ENCODE measurements at regions not wholly inside any gene's neighbourhood (a gene's known extent, or its start where the extent isn't known, plus 50 kb on each side); places are given as distances from the start of the nearest gene placed in this dataset.

GRCh38 chr14:25945746-25946145 lies 652.1 kb downstream of the NOVA1 start:
- H3K4me1 ChIP-seq (ENCODE audit: control insufficient read depth, low read length): no peaks in the 10 kb centered on the region
- no peaks in the 10 kb centered on the region for H3F3A ChIP-seq (ENCODE audit: control insufficient read depth, insufficient read depth)
- H3K4me3 ChIP-seq (ENCODE audit: low read length): no peak overlapping the region
- TF ChIP-seq CTCF (IDR thresholded peaks at IDR 0.05; ENCODE audit: low read depth, low read length, poor library complexity, severe bottlenecking) (no peak), EZH2phosphoT487 (IDR thresholded peaks at IDR 0.05; ENCODE audit: borderline replicate concordance, low read length) (no peak)
- H3K79me2 ChIP-seq (ENCODE audit: control insufficient read depth, low read length): no peaks in the 10 kb centered on the region
- no peaks in the 10 kb centered on the region for H3K36me3 ChIP-seq (ENCODE audit: control insufficient read depth, low read length)
- no peaks in the 10 kb centered on the region for H3K27me3 ChIP-seq (ENCODE audit: control insufficient read depth, low read length)
- H3K4me2 ChIP-seq (ENCODE audit: low read length): no peak overlapping the region
- H3K9me2 ChIP-seq (replicated peaks; ENCODE audit: control insufficient read depth, low read length): no peaks in the 10 kb centered on the region
- no peaks in the 10 kb centered on the region for H4K20me1 ChIP-seq (ENCODE audit: control insufficient read depth, insufficient read depth, low read depth, low read length)
- no peaks in the 10 kb centered on the region for H3K9me3 ChIP-seq (ENCODE audit: control insufficient read depth, insufficient read depth, low read length)
- H3K27ac ChIP-seq (ENCODE audit: low read depth, low read length): no peak overlapping the region

- Histone ChIP-seq H3K79me2 (ENCODE audit: control insufficient read depth, low read length) (no peaks in the 10 kb centered on the region), H3K9me2 (replicated peaks; ENCODE audit: control insufficient read depth, low read length) (no peaks in the 10 kb centered on the region), H3K27me3 (ENCODE audit: control insufficient read depth, low read length) (no peaks in the 10 kb centered on the region), H3K36me3 (ENCODE audit: control insufficient read depth, low read length) (no peaks in the 10 kb centered on the region), H4K20me1 (ENCODE audit: control insufficient read depth, insufficient read depth, low read depth, low read length) (no peaks in the 10 kb centered on the region), H3F3A (ENCODE audit: control insufficient read depth, insufficient read depth) (no peaks in the 10 kb centered on the region), H3K4me2 (ENCODE audit: low read length) (no peak overlapping the region), H3K4me1 (ENCODE audit: control insufficient read depth, low read length) (no peaks in the 10 kb centered on the region), H3K9me3 (ENCODE audit: control insufficient read depth, insufficient read depth, low read length) (no peaks in the 10 kb centered on the region), H3K4me3 (ENCODE audit: low read length) (no peak overlapping the region), H3K27ac (ENCODE audit: low read depth, low read length) (no peak overlapping the region)
- TF ChIP-seq EZH2phosphoT487 (IDR thresholded peaks at IDR 0.05; ENCODE audit: borderline replicate concordance, low read length): no peak
- no peak for TF ChIP-seq CTCF (IDR thresholded peaks at IDR 0.05; ENCODE audit: low read depth, low read length, poor library complexity, severe bottlenecking)
These were observed 653.8 kb downstream of the NOVA1 start for GRCh38 chr14:25944020-25944419.

GRCh38 chr14:25943329-25943728 lies 654.5 kb downstream of the NOVA1 start:
- Histone ChIP-seq H3K9me3 (ENCODE audit: control insufficient read depth, insufficient read depth, low read length) (no peaks in the 10 kb centered on the region), H3K4me3 (ENCODE audit: low read length) (no peak overlapping the region), H4K20me1 (ENCODE audit: control insufficient read depth, insufficient read depth, low read depth, low read length) (no peaks in the 10 kb centered on the region), H3K79me2 (ENCODE audit: control insufficient read depth, low read length) (no peaks in the 10 kb centered on the region), H3K4me2 (ENCODE audit: low read length) (no peak overlapping the region), H3F3A (ENCODE audit: control insufficient read depth, insufficient read depth) (no peaks in the 10 kb centered on the region), H3K9me2 (replicated peaks; ENCODE audit: control insufficient read depth, low read length) (no peaks in the 10 kb centered on the region), H3K27ac (ENCODE audit: low read depth, low read length) (no peak overlapping the region), H3K4me1 (ENCODE audit: control insufficient read depth, low read length) (no peaks in the 10 kb centered on the region), H3K27me3 (ENCODE audit: control insufficient read depth, low read length) (no peaks in the 10 kb centered on the region), H3K36me3 (ENCODE audit: control insufficient read depth, low read length) (no peaks in the 10 kb centered on the region)
- TF ChIP-seq CTCF (IDR thresholded peaks at IDR 0.05; ENCODE audit: low read depth, low read length, poor library complexity, severe bottlenecking) (no peak), EZH2phosphoT487 (IDR thresholded peaks at IDR 0.05; ENCODE audit: borderline replicate concordance, low read length) (no peak)

- Histone ChIP-seq H3K9me3 (ENCODE audit: control insufficient read depth, insufficient read depth, low read length) (no peaks in the 10 kb centered on the region), H3K79me2 (ENCODE audit: control insufficient read depth, low read length) (no peaks in the 10 kb centered on the region), H3K4me1 (ENCODE audit: control insufficient read depth, low read length) (no peaks in the 10 kb centered on the region), H4K20me1 (ENCODE audit: control insufficient read depth, insufficient read depth, low read depth, low read length) (no peaks in the 10 kb centered on the region), H3F3A (ENCODE audit: control insufficient read depth, insufficient read depth) (no peaks in the 10 kb centered on the region), H3K27ac (ENCODE audit: low read depth, low read length) (no peak overlapping the region), H3K27me3 (ENCODE audit: control insufficient read depth, low read length) (no peaks in the 10 kb centered on the region), H3K4me2 (ENCODE audit: low read length) (no peak overlapping the region), H3K9me2 (replicated peaks; ENCODE audit: control insufficient read depth, low read length) (no peaks in the 10 kb centered on the region), H3K36me3 (ENCODE audit: control insufficient read depth, low read length) (no peaks in the 10 kb centered on the region), H3K4me3 (ENCODE audit: low read length) (no peak overlapping the region)
- TF ChIP-seq EZH2phosphoT487 (IDR thresholded peaks at IDR 0.05; ENCODE audit: borderline replicate concordance, low read length) (no peak), CTCF (IDR thresholded peaks at IDR 0.05; ENCODE audit: low read depth, low read length, poor library complexity, severe bottlenecking) (no peak)
These were observed 655.7 kb downstream of the NOVA1 start for GRCh38 chr14:25942090-25942489.

Data from DOHH2 (cell line).